Calu3 (cell line): ENCODE measurements at regions not wholly inside any gene's neighbourhood (a gene's known extent, or its start where the extent isn't known, plus 50 kb on each side); places are given as distances from the start of the nearest gene placed in this dataset.

ENCODE experiments used
- BruUV-seq: library from RNA; stranded (reverse); fragments of 400-500 nt; replicated peaks from 2 replicates; lab custom pipeline; 2021; lab: Mats Ljungman, UMichigan
- CTCF ChIA-PET: fragments of 300-600 bp; sonication (Branson Sonifier 250); formaldehyde crosslinking; loops from one replicate; lab custom pipeline; 2022; ENCODE audit warnings: antibody characterized with exemption; lab: Charles Lee
- DNase-seq: peaks from one replicate; pipeline ENCODE4 v3.0.0; 2022
- H3K27ac Mint-ChIP-seq: one replicate; pipeline ENCODE4 v1.8.0; 2022; ENCODE audit warnings: mixed read lengths; ENCODE audit not compliant: unreplicated experiment
- H3K27me3 Mint-ChIP-seq: one replicate; pipeline ENCODE4 v1.8.0; 2022; ENCODE audit warnings: mixed read lengths; ENCODE audit not compliant: unreplicated experiment
- H3K36me3 Mint-ChIP-seq: one replicate; pipeline ENCODE4 v1.8.0; 2022; ENCODE audit warnings: mild to moderate bottlenecking, moderate library complexity, mixed read lengths; ENCODE audit not compliant: insufficient read depth, unreplicated experiment
- H3K4me1 Mint-ChIP-seq: one replicate; pipeline ENCODE4 v1.8.0; 2022; ENCODE audit warnings: mild to moderate bottlenecking, low read depth, mixed read lengths; ENCODE audit not compliant: unreplicated experiment
- H3K4me3 Mint-ChIP-seq: one replicate; pipeline ENCODE4 v1.8.0; 2022; ENCODE audit warnings: mild to moderate bottlenecking, low read depth, moderate library complexity, mixed read lengths; ENCODE audit not compliant: unreplicated experiment
- H3K9me3 Mint-ChIP-seq: one replicate; pipeline ENCODE4 v1.8.0; 2022; ENCODE audit warnings: low read depth, mixed read lengths; ENCODE audit not compliant: unreplicated experiment
- intact Hi-C: fragments of 100-400 bp; cut with micrococcal nuclease; formaldehyde crosslinking; loops from one replicate; pipeline ENCODE4 v1.10.0; 2022; ENCODE audit not compliant: unreplicated experiment
- TF ChIP-seq, protein P1 (sequence below): fragments of 200-600 bp; IDR thresholded peaks from one replicate; pipeline ENCODE4 v1.8.0; 2022; ENCODE audit warnings: antibody characterized with exemption; ENCODE audit not compliant: unreplicated experiment

DNA sequence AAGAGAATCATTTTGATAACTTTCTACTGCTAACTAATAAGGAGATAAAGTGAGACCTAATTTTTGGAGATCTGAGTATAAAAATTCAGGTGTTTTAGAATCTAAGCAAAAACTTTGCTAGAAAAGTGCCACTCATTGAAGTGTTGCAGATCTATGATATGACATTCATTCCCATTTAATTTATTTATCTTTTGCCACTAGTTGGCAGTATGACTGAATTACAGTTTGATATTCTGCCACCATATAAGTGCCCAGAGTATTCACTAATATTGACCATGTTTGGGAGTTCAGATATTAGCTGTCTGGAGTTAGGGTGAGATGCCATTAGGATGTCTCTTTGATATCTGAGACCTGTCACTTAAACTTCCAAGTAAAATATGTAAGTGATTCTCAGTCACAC is 251.3 kb upstream of the GBE1 start:
- Mint-ChIP-seq H3K4me1 (no peaks in the 10 kb centered on the region), H3K27me3 (no peaks in the 10 kb centered on the region), H3K9me3 (peaks cover 7% of the 10 kb centered on the region), H3K4me3 (no peak overlapping the region), H3K36me3 (no peaks in the 10 kb centered on the region), H3K27ac (no peak overlapping the region)
- DNase-seq, result no peak
- CTCF ChIA-PET, result no interaction called here
- intact Hi-C loops, result no loop called here
- TF ChIP-seq, protein P1, sequence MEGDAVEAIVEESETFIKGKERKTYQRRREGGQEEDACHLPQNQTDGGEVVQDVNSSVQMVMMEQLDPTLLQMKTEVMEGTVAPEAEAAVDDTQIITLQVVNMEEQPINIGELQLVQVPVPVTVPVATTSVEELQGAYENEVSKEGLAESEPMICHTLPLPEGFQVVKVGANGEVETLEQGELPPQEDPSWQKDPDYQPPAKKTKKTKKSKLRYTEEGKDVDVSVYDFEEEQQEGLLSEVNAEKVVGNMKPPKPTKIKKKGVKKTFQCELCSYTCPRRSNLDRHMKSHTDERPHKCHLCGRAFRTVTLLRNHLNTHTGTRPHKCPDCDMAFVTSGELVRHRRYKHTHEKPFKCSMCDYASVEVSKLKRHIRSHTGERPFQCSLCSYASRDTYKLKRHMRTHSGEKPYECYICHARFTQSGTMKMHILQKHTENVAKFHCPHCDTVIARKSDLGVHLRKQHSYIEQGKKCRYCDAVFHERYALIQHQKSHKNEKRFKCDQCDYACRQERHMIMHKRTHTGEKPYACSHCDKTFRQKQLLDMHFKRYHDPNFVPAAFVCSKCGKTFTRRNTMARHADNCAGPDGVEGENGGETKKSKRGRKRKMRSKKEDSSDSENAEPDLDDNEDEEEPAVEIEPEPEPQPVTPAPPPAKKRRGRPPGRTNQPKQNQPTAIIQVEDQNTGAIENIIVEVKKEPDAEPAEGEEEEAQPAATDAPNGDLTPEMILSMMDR, result no peak
- no TSS peak for BruUV-seq

DNA sequence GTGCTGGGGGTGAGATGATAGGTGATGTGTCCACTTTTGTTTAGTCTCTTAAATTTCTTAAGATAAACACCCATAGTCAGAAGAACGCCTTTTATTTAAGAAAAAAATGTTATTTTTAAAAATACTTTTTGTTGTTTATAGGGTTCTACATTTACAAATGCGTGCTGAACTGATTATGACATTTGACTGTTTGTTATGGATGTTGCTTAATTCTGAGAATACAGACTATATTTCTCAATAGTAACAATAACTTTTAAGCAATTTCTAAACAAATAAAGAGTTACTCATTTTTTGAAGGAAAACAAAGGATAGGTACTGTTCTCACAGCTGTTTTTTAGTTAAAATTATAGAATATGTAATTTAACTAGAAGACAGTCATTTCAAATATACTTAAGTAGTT is 249.9 kb upstream of the GBE1 start:
- Mint-ChIP-seq H3K36me3 (no peaks in the 10 kb centered on the region), H3K27me3 (no peaks in the 10 kb centered on the region), H3K4me1 (no peaks in the 10 kb centered on the region), H3K9me3 (peaks cover 7% of the 10 kb centered on the region), H3K27ac (no peak overlapping the region), H3K4me3 (no peak overlapping the region)
- intact Hi-C loops, result no loop called here
- BruUV-seq, result no TSS peak
- DNase-seq, result no peak
- TF ChIP-seq, protein P1, result no peak
- CTCF ChIA-PET, result no interaction called here

DNA sequence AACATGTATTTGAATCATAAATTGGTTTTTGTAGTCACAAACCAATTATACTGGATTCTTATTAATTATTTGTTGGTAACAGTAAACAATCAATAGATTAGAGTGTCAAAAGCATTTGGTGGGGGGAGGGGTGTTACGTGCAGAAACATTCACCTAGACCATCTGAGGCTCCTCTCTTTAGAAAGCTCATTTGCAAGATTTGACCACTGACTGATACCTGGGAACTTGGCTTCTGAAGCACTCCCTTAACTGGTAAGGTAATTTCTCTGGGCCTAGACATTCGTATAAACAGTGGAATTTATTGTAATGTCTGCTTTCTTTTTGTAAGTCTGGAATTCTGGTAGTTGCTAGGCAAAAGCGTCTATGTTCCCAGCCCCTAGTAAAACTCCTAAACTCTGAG is 243.8 kb upstream of the GBE1 start:
- Mint-ChIP-seq H3K9me3 (peaks cover 4% of the 10 kb centered on the region), H3K4me3 (no peak overlapping the region), H3K4me1 (no peaks in the 10 kb centered on the region), H3K36me3 (no peaks in the 10 kb centered on the region), H3K27me3 (no peaks in the 10 kb centered on the region), H3K27ac (no peak overlapping the region)
- no TSS peak for BruUV-seq
- TF ChIP-seq, protein P1, result no peak
- CTCF ChIA-PET, result no interaction called here
- intact Hi-C loops, result no loop called here
- no peak for DNase-seq

DNA sequence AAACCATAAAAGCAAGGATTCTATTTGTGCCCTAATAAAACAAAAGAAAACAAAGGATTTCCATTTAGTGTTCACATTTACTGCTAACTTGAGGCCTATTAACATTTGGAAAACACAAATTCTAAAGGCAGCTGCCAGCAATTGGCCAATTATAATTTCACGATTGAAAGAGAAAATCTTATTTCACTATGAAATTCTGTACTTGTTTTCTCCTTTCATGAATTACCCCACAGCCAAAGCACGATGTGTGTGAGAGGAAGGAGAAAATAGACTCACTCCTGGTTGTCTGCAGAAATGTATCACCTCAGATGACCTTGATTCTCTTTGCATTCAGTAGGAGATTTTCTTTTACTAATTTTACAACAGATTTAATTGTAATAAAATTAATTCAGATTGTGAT is 242.8 kb upstream of the GBE1 start:
- H3K4me1 Mint-ChIP-seq, result no peaks in the 10 kb centered on the region
- CTCF ChIA-PET, result no interaction called here

More for the DNA sequence above, 242.8 kb upstream of the GBE1 start:
- BruUV-seq, result no TSS peak
- no peak overlapping the region for H3K27ac Mint-ChIP-seq
- H3K36me3 Mint-ChIP-seq, result no peaks in the 10 kb centered on the region
- no peak for DNase-seq
- intact Hi-C loops, result no loop called here
- H3K27me3 Mint-ChIP-seq, result no peaks in the 10 kb centered on the region
- TF ChIP-seq, protein P1, result no peak
- H3K9me3 Mint-ChIP-seq, result peaks cover 3% of the 10 kb centered on the region
- H3K4me3 Mint-ChIP-seq, result no peak overlapping the region
